CD4-positive, alpha-beta T cell (primary cell): ENCODE measurements at regions not wholly inside any gene's neighbourhood (a gene's known extent, or its start where the extent isn't known, plus 50 kb on each side); places are given as distances from the start of the nearest gene placed in this dataset.

Experiments
- ATAC-seq: fragments of 200-7000 bp; cut with Tn5 transposase; one replicate; pipeline ENCODE4 v1.10.0; 2022; ENCODE audit warnings: mild to moderate bottlenecking; ENCODE audit not compliant: poor library complexity
- CTCF ChIA-PET: fragments of 350-600 bp; sonication (Branson Sonifier 250); formaldehyde crosslinking; loops from one replicate; lab custom pipeline; 2021; ENCODE audit warnings: antibody characterized with exemption, inconsistent platforms; lab: Charles Lee
- POLR2A ChIA-PET: fragments of 350-600 bp; sonication (Branson Sonifier 250); formaldehyde crosslinking; loops from one replicate; lab custom pipeline; 2021; ENCODE audit warnings: antibody characterized with exemption, inconsistent platforms; lab: Charles Lee
- DNase-seq, 14 experiments: peaks; one replicate each; pipeline ENCODE4 v3.0.0-alpha.2; 2013 to 2020; ENCODE audit warnings: mixed read lengths in 2 of 14
- H3K27ac ChIP-seq, 2 donors: one replicate each; pipeline versions ENCODE4 v1.5.1 to v1.7.0; 2013; ENCODE audit warnings: low read length in 2 of 2, low read depth in 1 of 2, mild to moderate bottlenecking in 1 of 2
- H3K27me3 ChIP-seq, 2 experiments: 1 replicate in 1 of 2; 2 replicates in 1 of 2; pipeline versions ENCODE4 v1.6.1 to v1.7.0; 2013; ENCODE audit warnings: low read length in 2 of 2, control low read depth in 1 of 2, mild to moderate bottlenecking in 1 of 2, moderate library complexity in 1 of 2; ENCODE audit not compliant: insufficient read depth in 2 of 2, control insufficient read depth in 1 of 2
- H3K36me3 ChIP-seq: one replicate; pipeline ENCODE4 v1.6.1; 2013; ENCODE audit warnings: low read length, control low read depth; ENCODE audit not compliant: insufficient read depth
- H3K4me1 ChIP-seq: one replicate; pipeline ENCODE4 v1.6.1; 2013; ENCODE audit warnings: low read length, control low read depth; ENCODE audit not compliant: insufficient read depth
- H3K4me3 ChIP-seq: one replicate; pipeline ENCODE4 v1.5.1; 2013; ENCODE audit warnings: mild to moderate bottlenecking, low read length, moderate library complexity
- H3K9me3 ChIP-seq, 2 experiments: 1 replicate in 1 of 2; 2 replicates in 1 of 2; pipeline versions ENCODE4 v1.6.1 to v1.7.0; 2013; ENCODE audit warnings: low read length in 2 of 2, mild to moderate bottlenecking in 2 of 2, control low read depth in 1 of 2, moderate library complexity in 1 of 2; ENCODE audit not compliant: control insufficient read depth in 1 of 2, insufficient read depth in 1 of 2
- H3K27ac Mint-ChIP-seq: one replicate; pipeline ENCODE4 v1.8.0; 2020; ENCODE audit warnings: mixed read lengths
- H3K27me3 Mint-ChIP-seq: one replicate; pipeline ENCODE4 v1.8.0; 2021; ENCODE audit warnings: mixed read lengths
- H3K36me3 Mint-ChIP-seq: one replicate; pipeline ENCODE4 v1.8.0; 2021; ENCODE audit warnings: low read depth, mixed read lengths
- H3K4me1 Mint-ChIP-seq: one replicate; pipeline ENCODE4 v1.8.0; 2021; ENCODE audit warnings: low read depth, mixed read lengths
- H3K4me3 Mint-ChIP-seq: one replicate; pipeline ENCODE4 v1.8.0; 2020; ENCODE audit warnings: mild to moderate bottlenecking, mixed read lengths
- H3K9me3 Mint-ChIP-seq: one replicate; pipeline ENCODE4 v1.8.0; 2020; ENCODE audit warnings: mixed read lengths
- intact Hi-C, 2 experiments: fragments of 100-400 bp; cut with DNase I in 1 of 2; cut with micrococcal nuclease in 1 of 2; formaldehyde crosslinking; loops; one replicate each; pipeline versions ENCODE4 v1.15.1 to v1.9.0; 2023 to 2025; cut with DNase I, micrococcal nuclease
- TF ChIP-seq, protein P1 (sequence below): fragments of 200-600 bp; IDR thresholded peaks from one replicate; pipeline ENCODE4 v1.8.0; 2022; ENCODE audit warnings: antibody characterized with exemption, mild to moderate bottlenecking

DNA sequence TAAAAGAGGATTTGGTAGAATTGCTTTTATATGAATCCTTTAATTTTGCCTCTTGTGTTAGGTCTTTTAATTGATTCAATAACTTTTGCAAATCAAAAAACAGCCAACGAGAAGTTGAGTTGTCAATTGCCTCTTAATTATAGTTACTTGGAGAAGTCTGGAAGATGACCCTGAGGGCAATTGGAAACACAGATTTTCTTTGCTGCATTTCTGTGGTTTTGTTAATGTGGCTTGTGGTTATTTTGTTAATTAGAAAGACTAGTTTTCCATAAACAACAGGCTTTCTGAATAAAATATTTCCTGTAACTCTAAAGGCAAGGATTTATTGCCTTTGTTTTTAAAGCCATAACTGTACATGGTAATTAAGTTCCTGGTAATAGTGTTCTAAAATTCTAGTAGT is 513.0 kb downstream of the EPHA7 start:
- Histone ChIP-seq H3K27ac (no peak overlapping the region), H3K4me1 (no peaks in the 10 kb centered on the region), H3K9me3 (peaks cover 0 to 4% of the 10 kb centered on the region in 2 experiments), H3K36me3 (no peaks in the 10 kb centered on the region), H3K4me3 (no peak overlapping the region), H3K27me3 (no peaks in the 10 kb centered on the region)
- Mint-ChIP-seq H3K4me3 (no peak overlapping the region), H3K27ac (no peak overlapping the region), H3K9me3 (no peaks in the 10 kb centered on the region), H3K4me1 (no peaks in the 10 kb centered on the region), H3K36me3 (no peaks in the 10 kb centered on the region), H3K27me3 (no peaks in the 10 kb centered on the region)
- ChIA-PET CTCF (no interaction called here), POLR2A (no interaction called here)
- ATAC-seq (no peak), DNase-seq (no peak)
- TF ChIP-seq, protein P1, sequence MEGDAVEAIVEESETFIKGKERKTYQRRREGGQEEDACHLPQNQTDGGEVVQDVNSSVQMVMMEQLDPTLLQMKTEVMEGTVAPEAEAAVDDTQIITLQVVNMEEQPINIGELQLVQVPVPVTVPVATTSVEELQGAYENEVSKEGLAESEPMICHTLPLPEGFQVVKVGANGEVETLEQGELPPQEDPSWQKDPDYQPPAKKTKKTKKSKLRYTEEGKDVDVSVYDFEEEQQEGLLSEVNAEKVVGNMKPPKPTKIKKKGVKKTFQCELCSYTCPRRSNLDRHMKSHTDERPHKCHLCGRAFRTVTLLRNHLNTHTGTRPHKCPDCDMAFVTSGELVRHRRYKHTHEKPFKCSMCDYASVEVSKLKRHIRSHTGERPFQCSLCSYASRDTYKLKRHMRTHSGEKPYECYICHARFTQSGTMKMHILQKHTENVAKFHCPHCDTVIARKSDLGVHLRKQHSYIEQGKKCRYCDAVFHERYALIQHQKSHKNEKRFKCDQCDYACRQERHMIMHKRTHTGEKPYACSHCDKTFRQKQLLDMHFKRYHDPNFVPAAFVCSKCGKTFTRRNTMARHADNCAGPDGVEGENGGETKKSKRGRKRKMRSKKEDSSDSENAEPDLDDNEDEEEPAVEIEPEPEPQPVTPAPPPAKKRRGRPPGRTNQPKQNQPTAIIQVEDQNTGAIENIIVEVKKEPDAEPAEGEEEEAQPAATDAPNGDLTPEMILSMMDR: no peak
- intact Hi-C loops: no loop called here

- H3K36me3 ChIP-seq: no peaks in the 10 kb centered on the region
- no peaks in the 10 kb centered on the region for H3K4me1 Mint-ChIP-seq
- intact Hi-C loops: no loop called here
- H3K4me1 ChIP-seq: no peaks in the 10 kb centered on the region
- CTCF ChIA-PET: no interaction called here
- peaks cover 3% of the 10 kb centered on the region for H3K9me3 Mint-ChIP-seq
- H3K27me3 Mint-ChIP-seq: no peaks in the 10 kb centered on the region
- DNase-seq: no peak
- H3K4me3 Mint-ChIP-seq: no peak overlapping the region
- no peaks in the 10 kb centered on the region for H3K27me3 ChIP-seq
- ATAC-seq: no peak
- no peak overlapping the region for H3K4me3 ChIP-seq
- TF ChIP-seq, protein P1: no peak
- H3K27ac Mint-ChIP-seq: no peak overlapping the region
- POLR2A ChIA-PET: no interaction called here
- peaks cover 5 to 11% of the 10 kb centered on the region in 2 experiments for H3K9me3 ChIP-seq
- no peak overlapping the region for H3K27ac ChIP-seq
- no peaks in the 10 kb centered on the region for H3K36me3 Mint-ChIP-seq
Observed at GRCh38 chr6:92893741-92894140, 525.6 kb downstream of the EPHA7 start.

- no peak for ATAC-seq
- H3K4me3 Mint-ChIP-seq: no peak overlapping the region
- Histone ChIP-seq H3K27me3 (no peaks in the 10 kb centered on the region), H3K36me3 (no peaks in the 10 kb centered on the region), H3K4me3 (no peak overlapping the region), H3K9me3 (peaks cover 5 to 11% of the 10 kb centered on the region in 2 experiments), H3K27ac (no peak overlapping the region), H3K4me1 (no peaks in the 10 kb centered on the region)
- no peaks in the 10 kb centered on the region for H3K36me3 Mint-ChIP-seq
- H3K27ac Mint-ChIP-seq: no peak overlapping the region
- intact Hi-C loops: no loop called here
- ChIA-PET POLR2A (no interaction called here), CTCF (no interaction called here)
- H3K9me3 Mint-ChIP-seq: peaks cover 3% of the 10 kb centered on the region
- TF ChIP-seq, protein P1: no peak
- no peaks in the 10 kb centered on the region for H3K4me1 Mint-ChIP-seq
- no peaks in the 10 kb centered on the region for H3K27me3 Mint-ChIP-seq
- no peak for DNase-seq
Observed at GRCh38 chr6:92892626-92893170, 526.7 kb downstream of the EPHA7 start.
